ENCODE measurements at regions not wholly inside any gene's neighbourhood (a gene's known extent, or its start where the extent isn't known, plus 50 kb on each side); places are given as distances from the start of the nearest gene placed in this dataset.

- H3F3A ChIP-seq (ENCODE audit: insufficient read depth, low read depth), result no peaks in the 10 kb centered on the region
- H4K20me1 ChIP-seq (ENCODE audit: insufficient read depth), result no peaks in the 10 kb centered on the region; the same call in 1 of the 2 replicates
- no peaks in the 10 kb centered on the region; the same call in 1 of the 2 replicates for H3K9me2 ChIP-seq (ENCODE audit: insufficient read depth)
- H3K9me3 ChIP-seq (ENCODE audit: insufficient read depth, low read depth), result no peaks in the 10 kb centered on the region
- TF ChIP-seq, protein P1, sequence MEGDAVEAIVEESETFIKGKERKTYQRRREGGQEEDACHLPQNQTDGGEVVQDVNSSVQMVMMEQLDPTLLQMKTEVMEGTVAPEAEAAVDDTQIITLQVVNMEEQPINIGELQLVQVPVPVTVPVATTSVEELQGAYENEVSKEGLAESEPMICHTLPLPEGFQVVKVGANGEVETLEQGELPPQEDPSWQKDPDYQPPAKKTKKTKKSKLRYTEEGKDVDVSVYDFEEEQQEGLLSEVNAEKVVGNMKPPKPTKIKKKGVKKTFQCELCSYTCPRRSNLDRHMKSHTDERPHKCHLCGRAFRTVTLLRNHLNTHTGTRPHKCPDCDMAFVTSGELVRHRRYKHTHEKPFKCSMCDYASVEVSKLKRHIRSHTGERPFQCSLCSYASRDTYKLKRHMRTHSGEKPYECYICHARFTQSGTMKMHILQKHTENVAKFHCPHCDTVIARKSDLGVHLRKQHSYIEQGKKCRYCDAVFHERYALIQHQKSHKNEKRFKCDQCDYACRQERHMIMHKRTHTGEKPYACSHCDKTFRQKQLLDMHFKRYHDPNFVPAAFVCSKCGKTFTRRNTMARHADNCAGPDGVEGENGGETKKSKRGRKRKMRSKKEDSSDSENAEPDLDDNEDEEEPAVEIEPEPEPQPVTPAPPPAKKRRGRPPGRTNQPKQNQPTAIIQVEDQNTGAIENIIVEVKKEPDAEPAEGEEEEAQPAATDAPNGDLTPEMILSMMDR (conservative IDR thresholded peaks at IDR 0.05), result no peak
- no peak for TF ChIP-seq EZH2 (IDR thresholded peaks at IDR 0.05; ENCODE audit: low read depth)
- no peak overlapping the region for H3K27ac ChIP-seq
- no peak for DNase-seq
- H3K27me3 ChIP-seq (ENCODE audit: insufficient read depth, low read depth), result peaks cover 37% of the 10 kb centered on the region
- ChIA-PET POLR2A (ENCODE audit: unreplicated experiment) (no interaction called here), CTCF (no interaction called here)
- no TSS peak for BruUV-seq (replicated peaks)
- H3K36me3 ChIP-seq (ENCODE audit: low read depth), result no peaks in the 10 kb centered on the region
- H3K79me2 ChIP-seq (ENCODE audit: low read depth), result no peaks in the 10 kb centered on the region
- no peak overlapping the region for H2AFZ ChIP-seq
- no peak overlapping the region for H3K4me2 ChIP-seq
- H3K4me3 ChIP-seq, result no peak overlapping the region
- intact Hi-C loops (cut with micrococcal nuclease; ENCODE audit: unreplicated experiment), result no loop called here
- no peaks in the 10 kb centered on the region for H3K4me1 ChIP-seq (replicated peaks; ENCODE audit: insufficient read depth)
Observed at GRCh38 chr3:124402791-124403190, 327.5 kb upstream of the UMPS start.

DNA sequence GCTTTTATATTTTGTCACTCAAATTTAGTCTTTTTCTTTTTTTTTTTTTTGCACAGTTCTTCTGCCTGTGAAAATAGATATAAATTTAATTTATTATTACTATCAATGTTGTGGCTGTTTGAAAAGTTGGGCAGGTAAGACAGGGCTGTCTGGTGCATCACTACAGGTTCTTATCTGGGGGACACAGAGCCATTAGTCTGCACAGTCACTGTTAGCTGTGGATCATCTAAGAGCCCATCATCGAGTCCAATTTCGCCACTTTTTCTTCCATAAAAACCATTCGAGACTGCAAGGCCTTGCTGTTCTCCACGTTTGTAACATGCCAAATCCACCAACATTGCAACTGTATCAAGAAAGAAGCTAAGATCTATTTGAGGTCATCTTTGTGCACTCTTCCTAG lies 325.6 kb upstream of the UMPS start:
- Histone ChIP-seq H2AFZ (no peak overlapping the region), H3K4me3 (no peak overlapping the region), H3K9me3 (ENCODE audit: insufficient read depth, low read depth) (no peaks in the 10 kb centered on the region), H3K27ac (no peak overlapping the region), H3K4me1 (replicated peaks; ENCODE audit: insufficient read depth) (no peaks in the 10 kb centered on the region), H3F3A (ENCODE audit: insufficient read depth, low read depth) (no peaks in the 10 kb centered on the region), H3K27me3 (ENCODE audit: insufficient read depth, low read depth) (peaks cover 26% of the 10 kb centered on the region), H3K79me2 (ENCODE audit: low read depth) (no peaks in the 10 kb centered on the region), H3K36me3 (ENCODE audit: low read depth) (no peaks in the 10 kb centered on the region), H3K4me2 (no peak overlapping the region), H4K20me1 (ENCODE audit: insufficient read depth) (no peaks in the 10 kb centered on the region; the same call in 1 of the 2 replicates), H3K9me2 (ENCODE audit: insufficient read depth) (no peaks in the 10 kb centered on the region; the same call in 1 of the 2 replicates)
- intact Hi-C loops (cut with micrococcal nuclease; ENCODE audit: unreplicated experiment), result no loop called here
- no TSS peak for BruUV-seq (replicated peaks)
- ChIA-PET POLR2A (ENCODE audit: unreplicated experiment) (no interaction called here), CTCF (interaction anchor here (0.6 kb wide), 2 partner anchors 16 to 62 kb away, joined by 4 to 5 read pairs; no protein-coding TSS in a partner anchor)
- TF ChIP-seq, protein P1 (conservative IDR thresholded peaks at IDR 0.05), result no peak
- no peak for TF ChIP-seq EZH2 (IDR thresholded peaks at IDR 0.05; ENCODE audit: low read depth)
- no peak for DNase-seq

DNA sequence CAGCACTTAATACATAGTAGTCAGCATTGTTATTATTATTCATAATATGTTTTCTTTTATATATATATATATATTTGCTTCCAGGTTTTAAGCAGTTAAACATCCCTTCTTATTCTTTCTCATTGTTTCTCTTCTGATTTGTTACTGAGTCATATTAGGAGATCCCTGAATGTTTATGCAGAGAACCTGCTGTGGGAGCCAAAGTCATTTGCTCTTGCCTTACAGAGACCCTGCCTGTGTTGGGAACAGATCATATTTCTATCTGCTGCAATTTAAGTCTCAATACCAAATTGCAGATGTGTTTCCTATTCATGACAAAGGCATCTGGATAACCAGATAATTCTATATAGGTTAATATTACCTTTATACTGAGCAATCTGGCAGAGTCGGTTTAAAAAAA lies 323.0 kb upstream of the UMPS start:
- Histone ChIP-seq H4K20me1 (ENCODE audit: insufficient read depth) (no peaks in the 10 kb centered on the region), H2AFZ (no peak overlapping the region), H3K4me1 (replicated peaks; ENCODE audit: insufficient read depth) (no peaks in the 10 kb centered on the region), H3K27me3 (ENCODE audit: insufficient read depth, low read depth) (peaks cover 28% of the 10 kb centered on the region), H3K79me2 (ENCODE audit: low read depth) (no peaks in the 10 kb centered on the region), H3K9me3 (ENCODE audit: insufficient read depth, low read depth) (no peaks in the 10 kb centered on the region), H3K4me2 (no peak overlapping the region), H3K9me2 (ENCODE audit: insufficient read depth) (no peaks in the 10 kb centered on the region; the same call in 1 of the 2 replicates), H3F3A (ENCODE audit: insufficient read depth, low read depth) (no peaks in the 10 kb centered on the region), H3K36me3 (ENCODE audit: low read depth) (no peaks in the 10 kb centered on the region), H3K27ac (no peak overlapping the region), H3K4me3 (no peak overlapping the region)
- DNase-seq, result no peak
- BruUV-seq (replicated peaks), result no TSS peak
- POLR2A ChIA-PET (ENCODE audit: unreplicated experiment), result no interaction called here
- no peak for TF ChIP-seq EZH2 (IDR thresholded peaks at IDR 0.05; ENCODE audit: low read depth)
- TF ChIP-seq, protein P1 (conservative IDR thresholded peaks at IDR 0.05), result no peak
- intact Hi-C loops (cut with micrococcal nuclease; ENCODE audit: unreplicated experiment), result no loop called here
- CTCF ChIA-PET, result no interaction called here
